GM12801 (cell line): ENCODE measurements at regions not wholly inside any gene's neighbourhood (a gene's known extent, or its start where the extent isn't known, plus 50 kb on each side); places are given as distances from the start of the nearest gene placed in this dataset.

ENCODE experiments used
- CTCF ChIP-seq: IDR thresholded peaks from one replicate; pipeline ENCODE4 v1.5.1; 2011; ENCODE audit warnings: control low read depth; ENCODE audit not compliant: insufficient read length; ENCODE audit errors: extremely low read depth

DNA sequence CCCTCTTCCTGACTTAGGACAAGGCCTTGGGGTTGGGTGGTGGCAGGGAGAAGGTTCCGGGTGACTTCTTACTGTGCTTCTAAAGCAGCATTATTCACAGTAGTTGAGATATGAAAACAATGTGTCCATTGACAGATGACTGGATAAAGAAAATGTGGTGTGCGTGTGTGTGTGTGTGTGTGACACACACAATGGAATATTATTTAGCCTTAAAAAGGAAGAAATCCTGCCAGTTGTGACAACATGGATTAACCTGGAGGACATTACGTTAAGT lies 128.1 kb upstream of the RASGRP1 start:
- no peak for TF ChIP-seq CTCF

DNA sequence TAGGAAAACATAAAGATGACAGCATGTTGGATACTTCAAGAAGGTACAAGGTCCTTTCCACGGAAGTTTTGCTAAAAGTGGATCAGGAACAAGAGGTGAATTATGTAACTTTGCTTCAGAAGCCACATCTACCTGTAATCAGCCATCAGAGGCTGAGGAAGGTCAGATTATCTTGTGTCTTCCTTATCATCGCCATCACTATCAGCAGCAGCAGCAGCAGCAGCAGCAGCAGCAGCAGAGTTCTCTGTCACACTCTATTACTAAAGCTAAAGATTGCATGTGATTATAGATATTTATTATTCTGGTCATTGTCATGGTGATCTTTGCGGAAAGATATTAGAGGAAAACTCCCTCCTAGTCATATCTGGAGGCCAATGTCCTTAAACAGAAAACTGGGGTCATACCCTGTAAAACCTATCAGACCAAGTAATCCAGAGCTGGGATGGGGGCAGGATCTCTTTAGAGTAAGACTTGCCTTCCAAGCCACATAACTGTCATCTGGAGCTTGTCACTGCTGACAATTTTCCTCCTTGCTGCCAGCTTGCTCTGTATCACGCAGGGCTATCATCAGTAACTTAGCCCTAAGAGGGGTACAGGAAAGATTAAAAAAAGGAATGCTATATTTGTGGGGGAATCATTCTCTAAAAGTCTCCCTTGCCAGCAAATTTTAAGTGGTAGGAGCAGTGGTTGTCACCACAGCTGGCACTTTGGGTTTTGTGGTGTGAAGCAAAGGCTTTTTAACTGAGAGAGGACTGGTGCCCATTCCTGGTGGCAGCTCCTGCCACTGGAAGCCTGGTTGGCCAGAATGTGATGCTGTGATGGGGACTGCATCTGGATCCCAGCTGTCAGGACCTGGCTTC lies 130.9 kb upstream of the RASGRP1 start:
- no peak for TF ChIP-seq CTCF

DNA sequence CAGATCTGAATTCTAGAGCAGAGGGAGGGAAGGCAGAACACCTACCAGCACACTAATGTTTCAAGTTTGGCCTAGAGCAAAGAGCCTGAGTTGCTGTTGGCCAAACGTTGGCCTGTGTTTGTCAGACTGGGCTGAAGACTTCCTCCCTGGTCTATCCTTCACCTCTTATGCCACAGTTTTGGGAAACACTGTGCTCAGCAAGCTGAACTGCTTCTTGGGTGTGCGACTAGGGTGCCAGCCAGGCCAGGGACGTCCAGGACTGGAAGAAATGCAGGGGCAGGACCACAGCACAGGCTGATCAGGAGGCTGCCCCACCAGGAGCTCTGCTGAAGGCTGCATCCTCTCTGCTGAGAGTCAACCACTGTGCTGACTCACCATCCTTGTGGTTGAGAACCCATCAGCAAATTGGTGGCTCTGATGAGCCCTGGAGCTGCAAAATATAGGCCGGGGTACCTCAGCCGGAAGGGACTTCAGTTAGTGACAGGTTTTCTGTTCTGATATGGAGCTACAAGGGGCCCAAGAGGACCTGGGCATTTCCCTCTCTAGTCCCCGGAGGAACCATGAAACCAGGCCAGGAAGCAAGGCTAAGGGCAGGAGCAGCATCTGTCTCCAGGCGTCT lies 131.6 kb upstream of the RASGRP1 start:
- TF ChIP-seq CTCF, result no peak

DNA sequence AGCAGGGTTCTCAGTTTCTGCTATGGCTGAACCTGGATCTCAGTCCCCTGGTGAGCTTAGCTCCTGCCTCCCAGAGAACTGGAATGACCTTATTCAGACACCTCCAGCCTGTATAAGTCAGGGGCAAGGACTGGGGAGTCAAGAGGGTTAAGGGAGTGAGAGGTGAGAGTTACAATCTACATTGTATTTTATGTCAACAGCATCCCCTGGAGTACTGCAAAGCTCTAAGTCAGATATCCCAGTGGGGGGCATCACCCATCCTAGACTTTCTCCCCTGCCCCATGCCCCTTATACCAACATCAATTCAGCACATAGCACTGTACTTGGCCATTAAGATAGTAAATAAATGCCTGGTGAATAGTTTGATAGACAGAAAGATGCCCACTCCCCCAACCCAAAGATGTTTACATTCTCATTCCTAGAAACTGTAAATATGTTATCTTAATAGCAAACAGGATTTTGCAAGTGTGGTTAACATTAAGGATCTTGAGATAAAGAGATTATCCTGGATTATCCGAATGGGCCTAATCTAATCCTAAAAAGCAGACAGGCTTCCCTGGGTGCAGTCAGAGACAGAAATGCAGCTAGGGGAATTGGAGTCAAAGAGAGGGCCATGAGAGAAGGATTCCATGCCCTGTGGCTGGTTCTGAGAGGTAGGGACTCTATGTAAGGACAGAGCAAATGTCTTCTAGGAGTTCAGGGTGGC lies 132.3 kb upstream of the RASGRP1 start:
- no peak for TF ChIP-seq CTCF

DNA sequence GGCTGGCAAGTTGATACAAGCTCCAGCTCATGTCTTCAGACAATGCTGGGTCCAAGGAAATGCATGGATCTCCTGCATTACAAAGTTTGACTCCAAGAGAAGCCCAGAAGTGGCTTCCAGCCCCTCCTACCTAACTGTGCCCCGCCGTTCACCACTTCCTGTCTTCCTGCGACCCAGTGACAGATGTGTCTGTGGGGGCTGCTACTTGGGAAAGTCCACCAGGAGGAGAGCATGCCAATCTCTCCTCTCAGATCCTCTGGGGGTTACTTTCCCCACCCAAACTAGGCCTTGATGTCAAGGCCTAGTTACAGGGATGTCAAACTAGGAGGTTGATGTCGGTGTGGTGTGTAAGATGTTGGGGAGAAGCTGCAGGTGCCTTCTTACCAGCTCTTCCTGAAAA lies 133.6 kb upstream of the RASGRP1 start:
- no peak for TF ChIP-seq CTCF

GRCh38 chr15:38699633-38700230 lies 135.1 kb upstream of the RASGRP1 start:
- peak; percentile 41 for TF ChIP-seq CTCF

GRCh38 chr15:38701149-38701548 lies 136.5 kb upstream of the RASGRP1 start:
- TF ChIP-seq CTCF, result no peak
